Rectal smooth muscle tissue (tissue), 1 donor: ENCODE measurements at regions not wholly inside any gene's neighbourhood (a gene's known extent, or its start where the extent isn't known, plus 50 kb on each side); places are given as distances from the start of the nearest gene placed in this dataset.

Source experiments
- H3K27ac ChIP-seq: one replicate; pipeline ENCODE4 v1.7.0; 2013; ENCODE audit warnings: low read depth, low read length, inconsistent platforms
- H3K27me3 ChIP-seq: one replicate; pipeline ENCODE4 v1.7.0; 2013; ENCODE audit warnings: low read length; ENCODE audit not compliant: control insufficient read depth, insufficient read depth
- H3K36me3 ChIP-seq: one replicate; pipeline ENCODE4 v1.7.0; 2013; ENCODE audit warnings: low read length; ENCODE audit not compliant: control insufficient read depth, insufficient read depth
- H3K4me1 ChIP-seq: one replicate; pipeline ENCODE4 v1.7.0; 2013; ENCODE audit warnings: low read length; ENCODE audit not compliant: control insufficient read depth, insufficient read depth
- H3K4me3 ChIP-seq: one replicate; pipeline ENCODE4 v1.7.0; 2013; ENCODE audit warnings: low read length
- H3K9ac ChIP-seq: one replicate; pipeline ENCODE4 v1.7.0; 2013; ENCODE audit warnings: low read length

DNA sequence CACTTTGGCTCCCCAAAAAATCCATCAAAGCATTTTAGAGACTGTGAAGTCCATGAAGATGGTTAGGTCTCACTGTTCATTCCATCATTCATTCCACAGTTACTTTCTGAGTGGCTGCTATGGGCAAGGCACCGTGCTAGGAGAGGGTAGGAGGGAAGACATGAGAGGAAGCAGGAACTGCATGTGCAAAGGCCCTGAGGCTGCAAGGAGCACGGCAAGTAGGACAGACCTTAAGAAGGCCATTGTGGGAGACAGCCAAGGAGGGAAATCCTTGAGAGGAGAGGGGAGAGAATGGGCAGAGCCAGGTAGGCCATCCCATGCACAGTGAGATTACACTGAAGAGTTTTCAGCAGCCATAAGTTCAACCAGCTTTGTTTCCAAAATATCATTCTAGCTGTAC is 196.2 kb upstream of the DYNLRB2 start:
- no peak overlapping the region for H3K9ac ChIP-seq
- H3K36me3 ChIP-seq, result no peaks in the 10 kb centered on the region
- H3K4me3 ChIP-seq, result no peak overlapping the region
- no peaks in the 10 kb centered on the region for H3K4me1 ChIP-seq
- H3K27ac ChIP-seq, result no peak overlapping the region
- H3K27me3 ChIP-seq, result no peaks in the 10 kb centered on the region

DNA sequence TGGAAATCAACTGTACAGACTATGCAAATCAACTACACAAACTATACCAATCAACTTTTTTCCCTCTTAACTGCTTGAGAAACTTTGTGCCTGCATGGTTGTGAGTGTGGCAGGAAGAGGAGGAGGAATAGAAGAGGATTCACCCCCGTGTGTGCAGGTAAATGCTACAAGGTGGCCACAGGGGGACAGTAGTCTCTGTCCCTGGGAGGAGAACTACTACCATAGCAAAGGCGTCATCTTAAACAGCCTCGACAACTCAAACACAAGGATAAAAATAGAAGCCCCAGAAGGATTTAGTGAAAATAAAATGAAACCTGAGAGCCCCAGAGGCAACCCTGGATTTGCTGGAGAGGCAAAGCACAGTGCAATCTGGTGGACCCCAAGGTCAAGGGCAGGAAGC is 199.5 kb upstream of the DYNLRB2 start:
- Histone ChIP-seq H3K36me3 (no peaks in the 10 kb centered on the region), H3K4me3 (no peak overlapping the region), H3K27ac (no peak overlapping the region), H3K4me1 (no peaks in the 10 kb centered on the region), H3K27me3 (no peaks in the 10 kb centered on the region), H3K9ac (no peak overlapping the region)

DNA sequence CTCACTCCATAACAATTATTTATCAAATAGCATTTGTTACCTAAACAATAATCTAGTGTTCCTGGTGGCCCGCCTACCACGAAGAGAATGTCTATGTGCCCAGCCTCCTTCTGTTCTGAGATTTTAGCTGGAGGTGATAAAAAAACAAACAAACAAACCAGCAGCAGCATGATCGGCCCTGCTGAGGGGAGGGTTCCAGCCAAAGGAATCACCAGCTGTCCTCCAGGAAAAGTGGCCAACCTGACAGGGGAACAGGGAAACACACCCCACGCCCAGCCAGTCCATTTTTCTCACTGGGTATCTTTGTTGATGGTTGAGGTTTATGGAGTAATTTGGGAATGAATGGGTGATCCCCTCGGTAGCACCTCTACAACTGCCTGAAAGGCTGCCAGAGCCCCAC is 203.0 kb upstream of the DYNLRB2 start:
- H3K27me3 ChIP-seq, result no peaks in the 10 kb centered on the region
- H3K4me1 ChIP-seq, result no peaks in the 10 kb centered on the region

DNA sequence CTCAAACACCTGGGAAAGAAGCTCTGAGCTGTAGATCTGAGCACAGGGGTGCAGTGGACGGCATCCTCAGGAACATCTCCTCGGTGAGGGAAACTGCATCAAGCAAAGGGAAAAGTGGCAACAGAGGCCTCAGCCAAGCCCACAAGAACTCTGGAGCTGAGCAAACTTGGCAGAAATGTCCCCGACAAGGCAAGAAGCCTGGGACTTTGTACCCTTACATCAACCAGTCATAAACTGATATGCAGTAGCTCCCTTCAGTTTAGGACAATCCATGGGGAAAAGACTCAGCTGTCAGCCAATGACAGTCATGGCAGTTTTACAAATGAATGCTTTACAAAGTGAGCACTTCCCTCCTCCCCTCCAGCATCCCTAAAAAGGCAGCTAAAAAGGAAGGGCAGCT is 210.0 kb upstream of the DYNLRB2 start:
- Histone ChIP-seq H3K4me3 (no peak overlapping the region), H3K36me3 (no peaks in the 10 kb centered on the region), H3K9ac (no peak overlapping the region), H3K27ac (no peak overlapping the region), H3K27me3 (no peaks in the 10 kb centered on the region), H3K4me1 (no peaks in the 10 kb centered on the region)

More for the DNA sequence above, 203.0 kb upstream of the DYNLRB2 start:
- Histone ChIP-seq H3K9ac (no peak overlapping the region), H3K4me3 (no peak overlapping the region), H3K36me3 (no peaks in the 10 kb centered on the region), H3K27ac (no peak overlapping the region)

DNA sequence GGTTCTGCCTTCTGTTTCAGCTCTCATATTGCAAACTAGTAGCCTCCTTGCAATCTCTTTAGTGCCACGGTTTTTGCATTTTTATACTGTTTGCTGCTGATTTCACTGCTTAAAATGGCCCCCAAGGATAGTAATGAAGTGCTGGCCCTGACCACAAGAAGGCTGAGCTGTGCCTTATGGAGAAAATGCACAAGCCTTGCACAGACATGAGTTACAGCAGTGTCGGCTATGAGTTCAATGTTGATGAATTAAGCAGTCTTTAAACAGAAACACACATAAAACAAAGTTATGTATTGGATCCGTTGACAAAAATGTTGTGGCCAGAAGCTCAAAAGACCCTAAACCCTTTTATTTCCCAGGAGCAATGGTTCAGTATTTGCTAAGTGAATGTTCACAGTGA is 210.6 kb upstream of the DYNLRB2 start:
- Histone ChIP-seq H3K9ac (no peak overlapping the region), H3K4me3 (no peak overlapping the region), H3K36me3 (no peaks in the 10 kb centered on the region), H3K27me3 (no peaks in the 10 kb centered on the region), H3K4me1 (no peaks in the 10 kb centered on the region), H3K27ac (no peak overlapping the region)

DNA sequence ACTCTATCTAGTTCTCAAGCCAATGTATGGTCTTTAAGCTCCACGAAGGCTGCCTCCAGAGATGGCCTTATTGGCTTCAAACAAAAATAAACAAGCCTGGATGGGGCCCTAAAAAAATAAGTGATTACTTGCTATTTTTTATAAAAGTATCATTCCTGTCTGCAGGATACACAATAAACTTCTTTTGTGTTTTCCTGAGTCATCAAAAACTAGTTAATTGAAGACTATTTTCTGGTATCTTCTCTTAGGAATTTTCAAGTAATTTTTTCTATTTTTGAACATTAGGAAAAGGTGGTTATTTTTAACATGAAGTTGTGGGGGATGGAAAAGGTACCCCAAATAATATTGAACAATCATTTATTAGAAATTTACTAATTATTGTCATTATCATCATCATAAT is 213.1 kb upstream of the DYNLRB2 start:
- Histone ChIP-seq H3K4me1 (no peaks in the 10 kb centered on the region), H3K27me3 (no peaks in the 10 kb centered on the region), H3K9ac (no peak overlapping the region), H3K36me3 (no peaks in the 10 kb centered on the region), H3K4me3 (no peak overlapping the region), H3K27ac (no peak overlapping the region)

DNA sequence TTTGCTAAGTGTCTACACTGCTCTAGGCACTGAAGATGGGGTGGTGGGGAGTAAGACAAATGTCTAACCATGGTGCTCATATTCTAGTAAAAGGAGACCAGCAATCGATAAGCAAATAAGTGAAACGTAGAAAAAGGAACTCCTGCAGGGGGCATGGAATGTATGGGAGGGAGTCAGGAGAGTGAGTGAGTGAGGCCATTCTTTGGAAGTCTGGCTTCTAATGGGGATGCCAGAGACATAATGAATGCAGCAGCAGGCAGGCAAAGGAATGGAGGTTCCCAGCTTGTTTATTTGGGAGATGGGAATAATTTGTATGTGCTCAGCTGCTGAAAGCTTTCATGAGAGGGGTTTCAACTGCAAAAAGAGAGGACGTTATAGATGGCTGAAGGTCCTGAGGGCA is 216.4 kb upstream of the DYNLRB2 start:
- Histone ChIP-seq H3K36me3 (no peaks in the 10 kb centered on the region), H3K27ac (no peak overlapping the region), H3K4me3 (no peak overlapping the region), H3K27me3 (no peaks in the 10 kb centered on the region), H3K4me1 (no peaks in the 10 kb centered on the region), H3K9ac (no peak overlapping the region)

DNA sequence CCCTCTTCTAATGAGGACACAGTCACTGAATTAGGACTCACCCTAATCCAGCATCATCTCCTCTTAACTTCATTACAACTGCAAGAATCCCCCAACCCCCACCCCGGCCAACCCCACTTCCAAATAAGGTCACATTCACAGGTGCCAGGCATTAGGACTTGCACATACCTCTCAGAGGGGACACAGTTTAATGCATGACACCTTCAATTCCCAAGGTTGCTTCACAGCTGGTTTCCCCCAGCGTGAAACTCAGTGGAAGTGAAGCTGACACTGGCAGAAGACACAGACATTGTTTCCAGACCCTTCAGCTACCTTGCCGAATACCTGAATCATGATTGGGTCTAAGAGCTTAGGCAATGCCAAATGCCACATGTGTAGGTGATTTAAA is 217.0 kb upstream of the DYNLRB2 start:
- Histone ChIP-seq H3K36me3 (no peaks in the 10 kb centered on the region), H3K9ac (no peak overlapping the region), H3K4me3 (no peak overlapping the region)

DNA sequence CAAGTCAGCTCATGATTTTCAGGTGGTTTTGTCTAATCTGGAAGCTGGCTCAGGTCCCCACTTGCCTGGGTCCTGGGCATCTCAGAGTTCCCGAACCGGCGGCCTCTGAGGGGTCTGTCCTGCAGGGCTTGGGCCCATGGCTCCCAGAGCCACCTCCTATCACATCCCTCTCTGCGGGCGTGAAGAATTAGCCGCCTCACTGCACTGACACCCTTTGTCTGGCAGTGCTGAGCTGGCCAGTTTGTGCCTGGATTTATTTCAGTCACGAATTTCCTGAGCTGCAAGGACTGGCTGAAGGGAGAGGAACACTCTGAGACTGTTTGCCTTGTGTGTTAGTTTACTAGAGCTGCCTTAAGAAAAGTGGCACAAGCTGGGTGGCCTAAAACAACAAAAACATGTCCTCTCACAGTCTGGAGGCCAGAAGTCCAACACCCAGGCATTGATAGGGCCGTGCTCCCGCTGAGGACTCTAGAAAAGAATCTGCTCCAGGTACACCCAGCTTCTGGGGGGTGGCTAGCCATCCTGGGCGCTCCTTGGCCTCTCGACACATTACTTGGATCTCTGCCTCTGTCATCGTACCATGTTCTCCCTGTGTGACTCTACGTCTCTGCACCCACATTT is 217.5 kb upstream of the DYNLRB2 start:
- no peaks in the 10 kb centered on the region for H3K27me3 ChIP-seq
- no peak overlapping the region for H3K9ac ChIP-seq
- no peak overlapping the region for H3K4me3 ChIP-seq
- H3K27ac ChIP-seq, result no peak overlapping the region
- no peaks in the 10 kb centered on the region for H3K4me1 ChIP-seq
- no peaks in the 10 kb centered on the region for H3K36me3 ChIP-seq

More for the DNA sequence above, 217.0 kb upstream of the DYNLRB2 start:
- Histone ChIP-seq H3K4me1 (no peaks in the 10 kb centered on the region), H3K27ac (no peak overlapping the region), H3K27me3 (no peaks in the 10 kb centered on the region)

DNA sequence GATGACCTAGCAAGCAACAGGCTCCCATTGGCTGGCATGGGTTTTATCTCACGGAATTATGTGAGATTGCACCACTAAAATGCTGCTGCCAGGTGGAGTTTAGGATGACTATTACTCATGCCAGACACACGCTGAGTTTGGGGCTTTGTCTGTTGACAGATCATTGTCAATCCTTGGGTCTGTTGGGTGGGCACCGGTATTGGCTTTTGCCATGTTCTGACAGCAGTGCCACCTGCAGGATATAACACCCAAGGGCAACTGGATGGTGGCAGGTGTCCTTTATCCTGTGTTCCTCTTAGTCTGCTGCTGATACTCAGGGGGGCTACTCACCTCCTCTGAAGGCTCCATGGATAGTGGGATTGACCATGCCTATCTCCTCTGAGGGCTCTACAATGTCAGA is 221.6 kb upstream of the DYNLRB2 start:
- no peaks in the 10 kb centered on the region for H3K4me1 ChIP-seq
- no peaks in the 10 kb centered on the region for H3K36me3 ChIP-seq
- no peaks in the 10 kb centered on the region for H3K27me3 ChIP-seq
- H3K4me3 ChIP-seq, result no peak overlapping the region
- no peak overlapping the region for H3K9ac ChIP-seq
- H3K27ac ChIP-seq, result no peak overlapping the region

DNA sequence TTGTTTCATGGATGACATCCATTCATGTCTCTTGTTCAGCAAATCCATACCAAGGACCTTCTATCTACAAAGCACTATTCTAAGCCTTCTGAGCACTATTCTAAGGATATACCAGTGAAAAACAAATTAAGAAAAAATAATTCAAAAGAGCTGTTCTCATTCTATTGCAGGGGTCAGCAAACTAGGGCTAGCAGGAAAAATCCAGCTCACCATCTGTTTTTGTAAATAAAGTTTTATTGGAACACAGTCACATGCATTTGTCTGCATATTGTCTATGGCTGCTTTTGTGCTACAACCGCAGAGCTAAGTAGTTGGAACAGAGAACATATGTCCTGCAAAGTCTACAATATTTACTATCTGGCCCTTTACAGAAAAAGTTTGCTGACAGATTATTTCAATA is 222.7 kb upstream of the DYNLRB2 start:
- no peaks in the 10 kb centered on the region for H3K4me1 ChIP-seq
- no peak overlapping the region for H3K9ac ChIP-seq
- H3K27me3 ChIP-seq, result no peaks in the 10 kb centered on the region
- no peak overlapping the region for H3K4me3 ChIP-seq
- H3K36me3 ChIP-seq, result no peaks in the 10 kb centered on the region
- no peak overlapping the region for H3K27ac ChIP-seq

DNA sequence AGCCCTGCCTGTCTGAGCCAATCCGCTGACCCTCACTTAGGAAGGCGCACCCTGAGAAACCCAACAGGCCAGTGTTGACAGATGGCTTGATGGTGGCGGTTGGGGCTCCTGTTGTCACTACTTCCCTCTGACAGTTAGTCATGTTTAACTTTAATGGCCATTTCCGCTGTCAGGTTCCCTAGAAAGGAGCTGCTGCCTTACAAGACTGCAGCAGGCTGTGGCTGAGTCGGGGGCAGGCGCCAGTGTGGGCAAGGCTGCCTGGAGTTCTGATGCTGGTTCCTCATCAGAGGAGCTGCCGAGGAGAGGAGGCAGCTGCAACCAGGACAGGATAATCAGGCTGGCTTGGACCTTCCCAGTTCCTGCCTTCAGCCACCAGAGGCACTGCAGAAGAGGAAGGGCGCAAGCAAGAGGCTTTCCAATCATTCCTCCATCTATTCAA is 223.2 kb upstream of the DYNLRB2 start:
- H3K4me3 ChIP-seq, result no peak overlapping the region
- no peaks in the 10 kb centered on the region for H3K27me3 ChIP-seq
- H3K9ac ChIP-seq, result no peak overlapping the region
- no peak overlapping the region for H3K27ac ChIP-seq
- H3K36me3 ChIP-seq, result no peaks in the 10 kb centered on the region
- H3K4me1 ChIP-seq, result no peaks in the 10 kb centered on the region

DNA sequence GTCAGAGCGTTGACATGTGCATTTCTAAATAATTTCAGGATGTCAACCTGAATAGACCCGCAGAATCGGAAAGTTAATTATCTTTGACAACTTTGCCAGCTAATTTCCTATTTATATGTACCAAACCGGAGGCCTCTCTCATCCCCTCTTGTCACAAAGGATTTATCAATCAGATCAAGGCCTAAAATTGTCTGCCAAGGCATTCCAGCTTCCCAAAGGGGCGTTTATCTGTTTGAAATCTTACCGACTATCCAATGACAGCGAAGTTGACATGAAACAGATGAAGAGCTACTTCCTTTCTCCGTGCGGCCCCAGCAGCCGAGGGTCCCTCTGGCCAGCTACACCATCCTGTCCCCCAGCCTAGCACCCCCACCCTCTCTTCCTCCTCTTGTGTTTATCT is 223.7 kb upstream of the DYNLRB2 start:
- H3K9ac ChIP-seq, result no peak overlapping the region
- H3K27ac ChIP-seq, result no peak overlapping the region
- no peaks in the 10 kb centered on the region for H3K27me3 ChIP-seq
- H3K36me3 ChIP-seq, result no peaks in the 10 kb centered on the region
- no peaks in the 10 kb centered on the region for H3K4me1 ChIP-seq
- H3K4me3 ChIP-seq, result no peak overlapping the region
